ENCODE measurements at regions not wholly inside any gene's neighbourhood (a gene's known extent, or its start where the extent isn't known, plus 50 kb on each side); places are given as distances from the start of the nearest gene placed in this dataset.
"Not testable (repeated sequence)": the region's sequence is repeated elsewhere in the genome, so short reads cannot be mapped to it uniquely, and the experiment has no call there.

- H3K4me1 ChIP-seq = no peaks in the 10 kb centered on the region
- H3K27ac ChIP-seq = no peak overlapping the region
- DNase-seq = no peak
- no peaks in the 10 kb centered on the region for H3K9me3 ChIP-seq
- peaks cover 0 to 12% (median 0%) of the 10 kb centered on the region in 3 donors for H3K27me3 ChIP-seq
- 65 to 74% (median 65%) methylated on average over 4 of the region's 4 CpGs for WGBS, 5 donors
- no peaks in the 10 kb centered on the region for H3K36me3 ChIP-seq
- intact Hi-C loops (cut with DNase I; ENCODE audit: low total_unique reads) = no loop called here
- no peak overlapping the region for H3K4me3 ChIP-seq
- TF ChIP-seq EP300 (IDR thresholded peaks at IDR 0.05) (no peak), POLR2AphosphoS5 (IDR thresholded peaks at IDR 0.05) (no peak), CTCF (IDR thresholded peaks at IDR 0.05) (no peak), POLR2A (IDR thresholded peaks at IDR 0.05) (no peak)
Observed at GRCh38 chr7:142451817-142452216, 194.0 kb upstream of the PRSS58 start.

GRCh38 chr7:142451296-142451695, 193.4 kb upstream of the PRSS58 start:
- TF ChIP-seq EP300 (IDR thresholded peaks at IDR 0.05) = no peak
- TF ChIP-seq POLR2A (IDR thresholded peaks at IDR 0.05) = no peak
- TF ChIP-seq POLR2AphosphoS5 (IDR thresholded peaks at IDR 0.05) = no peak
- TF ChIP-seq CTCF (IDR thresholded peaks at IDR 0.05) = no peak
- no peak for DNase-seq
- Histone ChIP-seq H3K4me3 (no peak overlapping the region), H3K9me3 (no peaks in the 10 kb centered on the region), H3K27ac (no peak overlapping the region), H3K4me1 (no peaks in the 10 kb centered on the region), H3K27me3 (peaks cover 0 to 13% (median 0%) of the 10 kb centered on the region in 3 donors), H3K36me3 (no peaks in the 10 kb centered on the region)
- intact Hi-C loops (cut with DNase I; ENCODE audit: low total_unique reads) = no loop called here
- 72 to 76% (median 74%) methylated on average over 5 of the region's 5 CpGs for WGBS, 5 donors

- WGBS, 5 donors = 82 to 100% (median 91%) methylated on average over 2 of the region's 2 CpGs
- DNase-seq = no peak
- TF ChIP-seq POLR2AphosphoS5 (IDR thresholded peaks at IDR 0.05) (no peak), POLR2A (IDR thresholded peaks at IDR 0.05) (no peak), EP300 (IDR thresholded peaks at IDR 0.05) (no peak), CTCF (IDR thresholded peaks at IDR 0.05) (no peak)
- Histone ChIP-seq H3K36me3 (no peaks in the 10 kb centered on the region), H3K27ac (no peak overlapping the region), H3K9me3 (no peaks in the 10 kb centered on the region), H3K27me3 (peaks cover 0 to 13% (median 0%) of the 10 kb centered on the region in 3 donors), H3K4me3 (no peak overlapping the region), H3K4me1 (no peaks in the 10 kb centered on the region)
- intact Hi-C loops (cut with DNase I; ENCODE audit: low total_unique reads) = no loop called here
Observed at GRCh38 chr7:142450695-142451094, 192.8 kb upstream of the PRSS58 start.

- no peak overlapping the region for H3K4me3 ChIP-seq
- no peak overlapping the region for H3K27ac ChIP-seq
- no peaks in the 10 kb centered on the region for H3K4me1 ChIP-seq
- TF ChIP-seq EP300 (IDR thresholded peaks at IDR 0.05) (no peak), CTCF (IDR thresholded peaks at IDR 0.05) (no peak), POLR2AphosphoS5 (IDR thresholded peaks at IDR 0.05) (no peak), POLR2A (IDR thresholded peaks at IDR 0.05) (no peak)
- intact Hi-C loops (cut with DNase I; ENCODE audit: low total_unique reads) = no loop called here
- 61 to 72% (median 65%) methylated on average over 8 of the region's 8 CpGs for WGBS, 5 donors
- peaks cover 0 to 14% (median 0%) of the 10 kb centered on the region in 3 donors for H3K27me3 ChIP-seq
- no peak for DNase-seq
- H3K9me3 ChIP-seq = no peaks in the 10 kb centered on the region
- H3K36me3 ChIP-seq = no peaks in the 10 kb centered on the region
Observed at GRCh38 chr7:142450206-142450605, 192.3 kb upstream of the PRSS58 start.

- intact Hi-C loops (cut with DNase I; ENCODE audit: low total_unique reads); DNase-seq; H3K9me3 ChIP-seq; H3K4me3 ChIP-seq; H3K27ac ChIP-seq; H3K4me1 ChIP-seq; H3K36me3 ChIP-seq: not testable (repeated sequence)
- H3K27me3 ChIP-seq = peaks cover 0 to 18% (median 0%) of the 10 kb centered on the region in 3 donors
- 77 to 89% (median 82%) methylated on average over 8 of the region's 8 CpGs for WGBS, 5 donors
Observed at GRCh38 chr7:142448857-142449256, 191.0 kb upstream of the PRSS58 start.
